ENCODE measurements at regions not wholly inside any gene's neighbourhood (a gene's known extent, or its start where the extent isn't known, plus 50 kb on each side); places are given as distances from the start of the nearest gene placed in this dataset.

GRCh38 chr10:90407851-90408250, 450.0 kb downstream of the HTR7 start:
- H3K79me2 ChIP-seq (ENCODE audit: insufficient read depth, low read length), result no peaks in the 10 kb centered on the region
- no peaks in the 10 kb centered on the region for H3K27me3 ChIP-seq (ENCODE audit: insufficient read depth, low read length)
- no peaks in the 10 kb centered on the region for H3K4me1 ChIP-seq (ENCODE audit: insufficient read depth, low read length)
- no peaks in the 10 kb centered on the region for H3K36me3 ChIP-seq (ENCODE audit: insufficient read depth, low read length)
- H3K27ac ChIP-seq (ENCODE audit: low read depth, low read length), result no peak overlapping the region
- no peaks in the 10 kb centered on the region for H3K9me3 ChIP-seq (ENCODE audit: insufficient read depth, low read depth, low read length)
- Mint-ChIP-seq H3K27ac (ENCODE audit: unreplicated experiment) (no peak overlapping the region), H3K36me3 (ENCODE audit: low read depth, unreplicated experiment) (no peaks in the 10 kb centered on the region), H3K9me3 (ENCODE audit: unreplicated experiment) (peaks cover 11% of the 10 kb centered on the region), H3K27me3 (ENCODE audit: low read depth, unreplicated experiment) (no peaks in the 10 kb centered on the region), H3K4me3 (ENCODE audit: unreplicated experiment) (no peak overlapping the region), H3K4me1 (ENCODE audit: low read depth, unreplicated experiment) (peaks cover 7% of the 10 kb centered on the region)
- TF ChIP-seq CTCF (IDR thresholded peaks at IDR 0.05; ENCODE audit: insufficient read depth, low read depth, low read length), result no peak
- no peak overlapping the region for H2AFZ ChIP-seq (ENCODE audit: low read depth, low read length)
- FAIRE-seq (no peak), DNase-seq (ENCODE audit: low read depth) (no peak)
- no peaks in the 10 kb centered on the region for H4K20me1 ChIP-seq (ENCODE audit: insufficient read depth, low read length)
- no peak overlapping the region for H3K4me3 ChIP-seq (ENCODE audit: insufficient read depth, low read depth, low read length)
- no peak overlapping the region for H3K4me2 ChIP-seq (ENCODE audit: low read length)
- no peak overlapping the region for H3K9ac ChIP-seq (ENCODE audit: low read length)

GRCh38 chr10:90412582-90412981, 445.3 kb downstream of the HTR7 start:
- Histone ChIP-seq H3K27ac (ENCODE audit: low read depth, low read length) (no peak overlapping the region), H4K20me1 (ENCODE audit: insufficient read depth, low read length) (no peaks in the 10 kb centered on the region), H3K9ac (ENCODE audit: low read length) (no peak overlapping the region), H3K36me3 (ENCODE audit: insufficient read depth, low read length) (no peaks in the 10 kb centered on the region), H3K9me3 (ENCODE audit: insufficient read depth, low read depth, low read length) (no peaks in the 10 kb centered on the region), H3K79me2 (ENCODE audit: insufficient read depth, low read length) (no peaks in the 10 kb centered on the region), H2AFZ (ENCODE audit: low read depth, low read length) (no peak overlapping the region), H3K27me3 (ENCODE audit: insufficient read depth, low read length) (no peaks in the 10 kb centered on the region), H3K4me2 (ENCODE audit: low read length) (no peak overlapping the region), H3K4me1 (ENCODE audit: insufficient read depth, low read length) (peaks cover 12% of the 10 kb centered on the region), H3K4me3 (ENCODE audit: insufficient read depth, low read depth, low read length) (no peak overlapping the region)
- Mint-ChIP-seq H3K27me3 (ENCODE audit: low read depth, unreplicated experiment) (no peaks in the 10 kb centered on the region), H3K4me1 (ENCODE audit: low read depth, unreplicated experiment) (no peaks in the 10 kb centered on the region), H3K4me3 (ENCODE audit: unreplicated experiment) (no peak overlapping the region), H3K27ac (ENCODE audit: unreplicated experiment) (no peak overlapping the region), H3K36me3 (ENCODE audit: low read depth, unreplicated experiment) (no peaks in the 10 kb centered on the region), H3K9me3 (ENCODE audit: unreplicated experiment) (peaks cover 11% of the 10 kb centered on the region)
- no peak for FAIRE-seq
- TF ChIP-seq EZH2 (IDR thresholded peaks at IDR 0.05; ENCODE audit: insufficient read depth, low read length), result no peak
- no peak for TF ChIP-seq CTCF (IDR thresholded peaks at IDR 0.05; ENCODE audit: insufficient read depth, low read depth, low read length)
- no peak for DNase-seq (ENCODE audit: low read depth)

- no peaks in the 10 kb centered on the region for H3K79me2 ChIP-seq (ENCODE audit: insufficient read depth, low read length)
- no peaks in the 10 kb centered on the region for H4K20me1 ChIP-seq (ENCODE audit: insufficient read depth, low read length)
- no peak overlapping the region for H3K9ac ChIP-seq (ENCODE audit: low read length)
- DNase-seq (ENCODE audit: low read depth) (peak; percentile 50), FAIRE-seq (no peak)
- H3K27me3 ChIP-seq (ENCODE audit: insufficient read depth, low read length), result no peaks in the 10 kb centered on the region
- peaks cover 15% of the 10 kb centered on the region for H3K4me1 ChIP-seq (ENCODE audit: insufficient read depth, low read length)
- H3K36me3 Mint-ChIP-seq (ENCODE audit: low read depth, unreplicated experiment), result no peaks in the 10 kb centered on the region
- H3K4me1 Mint-ChIP-seq (ENCODE audit: low read depth, unreplicated experiment), result no peaks in the 10 kb centered on the region
- TF ChIP-seq EZH2 (IDR thresholded peaks at IDR 0.05; ENCODE audit: insufficient read depth, low read length) (no peak), CTCF (IDR thresholded peaks at IDR 0.05; ENCODE audit: insufficient read depth, low read depth, low read length) (no peak)
- no peak overlapping the region for H3K27ac Mint-ChIP-seq (ENCODE audit: unreplicated experiment)
- H3K9me3 ChIP-seq (ENCODE audit: insufficient read depth, low read depth, low read length), result no peaks in the 10 kb centered on the region
- H3K4me3 Mint-ChIP-seq (ENCODE audit: unreplicated experiment), result no peak overlapping the region
- no peak overlapping the region for H2AFZ ChIP-seq (ENCODE audit: low read depth, low read length)
- peak overlapping the region; percentile 49 for H3K4me2 ChIP-seq (ENCODE audit: low read length)
- H3K4me3 ChIP-seq (ENCODE audit: insufficient read depth, low read depth, low read length), result no peak overlapping the region
- H3K27me3 Mint-ChIP-seq (ENCODE audit: low read depth, unreplicated experiment), result no peaks in the 10 kb centered on the region
- H3K27ac ChIP-seq (ENCODE audit: low read depth, low read length), result no peak overlapping the region
- H3K9me3 Mint-ChIP-seq (ENCODE audit: unreplicated experiment), result peaks cover 11% of the 10 kb centered on the region
- no peaks in the 10 kb centered on the region for H3K36me3 ChIP-seq (ENCODE audit: insufficient read depth, low read length)
Measured at GRCh38 chr10:90413196-90413595, 444.6 kb downstream of the HTR7 start.
